ENCODE measurements at regions not wholly inside any gene's neighbourhood (a gene's known extent, or its start where the extent isn't known, plus 50 kb on each side); places are given as distances from the start of the nearest gene placed in this dataset.
A peak's percentile ranks its signal among the peaks of the same experiment; 100 is the strongest.

GRCh38 chr2:45141883-45142866, 132.9 kb upstream of the SIX2 start (continued):
- TF ChIP-seq ZBTB11 (tag by site-specific recombination; conservative IDR thresholded peaks at IDR 0.05; ENCODE audit: low read depth): peak; percentile 70
- no peak for TF ChIP-seq ZBTB21 (tag by site-specific recombination; IDR thresholded peaks at IDR 0.05)
- no peak for TF ChIP-seq ZNF692 (tag by site-specific recombination; IDR thresholded peaks at IDR 0.05)
- TF ChIP-seq ZBTB10 (tag by site-specific recombination; IDR thresholded peaks at IDR 0.05): no peak
- no peak for TF ChIP-seq RBAK (tag by site-specific recombination; IDR thresholded peaks at IDR 0.05)
- no peak for TF ChIP-seq ZNF670 (tag by site-specific recombination; IDR thresholded peaks at IDR 0.05; ENCODE audit: low read depth)
- no peak for TF ChIP-seq ZNF175 (tag by site-specific recombination; IDR thresholded peaks at IDR 0.05)
- TF ChIP-seq ZNF473 (tag by site-specific recombination; IDR thresholded peaks at IDR 0.05): no peak
- TF ChIP-seq ZNF658 (tag by site-specific recombination; IDR thresholded peaks at IDR 0.05): no peak
- no peak for TF ChIP-seq ZFP41 (tag by site-specific recombination; IDR thresholded peaks at IDR 0.05; ENCODE audit: borderline replicate concordance)
- TF ChIP-seq ZNF26 (tag by site-specific recombination; IDR thresholded peaks at IDR 0.05): no peak
- TF ChIP-seq ZNF621 (tag by site-specific recombination; IDR thresholded peaks at IDR 0.05): no peak
- no peak for TF ChIP-seq TSHZ1 (tag by site-specific recombination; IDR thresholded peaks at IDR 0.05; ENCODE audit: borderline replicate concordance)
- TF ChIP-seq ZNF280C (tag by site-specific recombination; IDR thresholded peaks at IDR 0.05): no peak
- TF ChIP-seq ZNF114 (tag by site-specific recombination; IDR thresholded peaks at IDR 0.05): no peak
- no peak for TF ChIP-seq BCL6B (tag by site-specific recombination; IDR thresholded peaks at IDR 0.05)
- no peak for TF ChIP-seq ZNF449 (tag by site-specific recombination; IDR thresholded peaks at IDR 0.05)
- TF ChIP-seq ZNF510 (tag by site-specific recombination; IDR thresholded peaks at IDR 0.05; ENCODE audit: insufficient replicate concordance): peak; percentile 33
